ENCODE measurements at regions not wholly inside any gene's neighbourhood (a gene's known extent, or its start where the extent isn't known, plus 50 kb on each side); places are given as distances from the start of the nearest gene placed in this dataset.

DNA sequence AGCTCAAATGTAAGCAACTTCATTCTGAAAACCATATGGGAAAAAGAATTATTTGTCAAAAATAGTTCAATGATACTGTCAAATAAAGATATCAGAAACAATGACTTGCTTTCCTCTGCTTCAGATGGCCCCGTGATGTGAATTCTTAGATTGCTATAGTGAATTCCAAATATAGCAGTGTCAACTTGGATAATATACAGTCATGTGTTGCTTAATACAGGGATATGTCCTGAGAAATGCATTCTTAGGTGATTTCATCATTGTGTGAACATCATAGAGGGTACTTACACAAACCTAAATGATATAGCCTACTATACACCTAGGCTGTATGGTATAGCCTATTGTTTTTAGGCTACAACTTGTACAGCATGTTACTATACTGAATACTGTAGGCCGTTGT, 108.7 kb upstream of the MIS18BP1 start:
- TF ChIP-seq, protein P1, sequence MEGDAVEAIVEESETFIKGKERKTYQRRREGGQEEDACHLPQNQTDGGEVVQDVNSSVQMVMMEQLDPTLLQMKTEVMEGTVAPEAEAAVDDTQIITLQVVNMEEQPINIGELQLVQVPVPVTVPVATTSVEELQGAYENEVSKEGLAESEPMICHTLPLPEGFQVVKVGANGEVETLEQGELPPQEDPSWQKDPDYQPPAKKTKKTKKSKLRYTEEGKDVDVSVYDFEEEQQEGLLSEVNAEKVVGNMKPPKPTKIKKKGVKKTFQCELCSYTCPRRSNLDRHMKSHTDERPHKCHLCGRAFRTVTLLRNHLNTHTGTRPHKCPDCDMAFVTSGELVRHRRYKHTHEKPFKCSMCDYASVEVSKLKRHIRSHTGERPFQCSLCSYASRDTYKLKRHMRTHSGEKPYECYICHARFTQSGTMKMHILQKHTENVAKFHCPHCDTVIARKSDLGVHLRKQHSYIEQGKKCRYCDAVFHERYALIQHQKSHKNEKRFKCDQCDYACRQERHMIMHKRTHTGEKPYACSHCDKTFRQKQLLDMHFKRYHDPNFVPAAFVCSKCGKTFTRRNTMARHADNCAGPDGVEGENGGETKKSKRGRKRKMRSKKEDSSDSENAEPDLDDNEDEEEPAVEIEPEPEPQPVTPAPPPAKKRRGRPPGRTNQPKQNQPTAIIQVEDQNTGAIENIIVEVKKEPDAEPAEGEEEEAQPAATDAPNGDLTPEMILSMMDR (IDR thresholded peaks at IDR 0.05; ENCODE audit: low read depth, low read length, missing input control) = no peak
- TF ChIP-seq NR2F2 (IDR thresholded peaks at IDR 0.05) = no peak

All from liver (tissue), 3 donors.